ENCODE measurements at regions not wholly inside any gene's neighbourhood (a gene's known extent, or its start where the extent isn't known, plus 50 kb on each side); places are given as distances from the start of the nearest gene placed in this dataset.

DNA sequence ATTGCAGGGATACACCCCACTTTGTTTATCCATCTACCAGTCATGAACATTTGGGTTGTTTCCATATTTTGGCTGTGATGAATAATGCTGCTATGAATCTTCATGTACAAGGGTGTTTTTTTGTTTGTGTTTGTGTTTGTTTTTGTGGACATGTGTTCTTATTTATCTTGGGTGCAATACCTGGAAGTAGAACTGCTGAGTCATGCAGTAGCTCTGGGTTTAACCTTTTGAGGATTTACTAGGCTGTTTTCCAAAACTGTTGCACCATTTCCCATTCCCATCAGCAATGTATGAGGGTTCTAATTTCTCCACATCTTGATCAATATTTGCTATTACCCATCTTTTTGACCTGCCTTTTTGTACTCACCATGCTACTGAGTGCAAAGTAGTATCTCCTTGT lies 140.0 kb upstream of the CYP1B1 start:
- TF ChIP-seq EZH2 (IDR thresholded peaks at IDR 0.05; ENCODE audit: low read length, missing control alignments) = no peak
- TF ChIP-seq, protein P1, sequence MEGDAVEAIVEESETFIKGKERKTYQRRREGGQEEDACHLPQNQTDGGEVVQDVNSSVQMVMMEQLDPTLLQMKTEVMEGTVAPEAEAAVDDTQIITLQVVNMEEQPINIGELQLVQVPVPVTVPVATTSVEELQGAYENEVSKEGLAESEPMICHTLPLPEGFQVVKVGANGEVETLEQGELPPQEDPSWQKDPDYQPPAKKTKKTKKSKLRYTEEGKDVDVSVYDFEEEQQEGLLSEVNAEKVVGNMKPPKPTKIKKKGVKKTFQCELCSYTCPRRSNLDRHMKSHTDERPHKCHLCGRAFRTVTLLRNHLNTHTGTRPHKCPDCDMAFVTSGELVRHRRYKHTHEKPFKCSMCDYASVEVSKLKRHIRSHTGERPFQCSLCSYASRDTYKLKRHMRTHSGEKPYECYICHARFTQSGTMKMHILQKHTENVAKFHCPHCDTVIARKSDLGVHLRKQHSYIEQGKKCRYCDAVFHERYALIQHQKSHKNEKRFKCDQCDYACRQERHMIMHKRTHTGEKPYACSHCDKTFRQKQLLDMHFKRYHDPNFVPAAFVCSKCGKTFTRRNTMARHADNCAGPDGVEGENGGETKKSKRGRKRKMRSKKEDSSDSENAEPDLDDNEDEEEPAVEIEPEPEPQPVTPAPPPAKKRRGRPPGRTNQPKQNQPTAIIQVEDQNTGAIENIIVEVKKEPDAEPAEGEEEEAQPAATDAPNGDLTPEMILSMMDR (conservative IDR thresholded peaks at IDR 0.05 in 1 of 2, IDR thresholded peaks at IDR 0.05 in 1 of 2; ENCODE audit: low read depth in 1 of 2, low read length in 2 of 2) = no peak
